GM12891 (cell line): ENCODE measurements at regions not wholly inside any gene's neighbourhood (a gene's known extent, or its start where the extent isn't known, plus 50 kb on each side); places are given as distances from the start of the nearest gene placed in this dataset.

Experiments
- POLR2A ChIP-seq: IDR thresholded peaks from 2 replicates; pipeline ENCODE4 v1.6.1; 2011; ENCODE audit warnings: low read depth, low read length, control low read depth
- POLR2AphosphoS5 ChIP-seq: IDR thresholded peaks from 2 replicates; pipeline ENCODE4 v1.6.1; 2011; ENCODE audit warnings: low read depth, low read length, control low read depth

DNA sequence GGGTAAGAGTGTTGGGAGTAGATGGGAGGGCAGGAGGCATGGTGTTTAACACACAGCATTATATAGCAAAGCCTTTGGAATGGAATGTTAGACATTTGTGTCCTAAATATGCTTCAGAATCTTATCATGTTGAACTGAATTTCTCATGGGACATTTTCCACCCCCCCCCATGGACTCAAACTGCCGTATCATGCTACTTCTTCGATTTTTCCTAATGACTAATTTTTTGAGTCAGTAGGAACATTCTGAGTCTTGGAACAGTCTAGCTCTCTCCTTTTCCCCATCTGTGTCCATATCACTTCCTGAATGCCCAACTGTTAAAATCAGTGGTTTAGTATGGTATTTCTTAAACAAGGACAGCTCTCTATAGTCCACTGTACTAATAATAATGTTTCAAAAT, 380.6 kb downstream of the TLE4 start:
- TF ChIP-seq POLR2AphosphoS5 (no peak), POLR2A (no peak)
